ENCODE measurements at regions not wholly inside any gene's neighbourhood (a gene's known extent, or its start where the extent isn't known, plus 50 kb on each side); places are given as distances from the start of the nearest gene placed in this dataset.
A peak's percentile ranks its signal among the peaks of the same experiment; 100 is the strongest.

DNA sequence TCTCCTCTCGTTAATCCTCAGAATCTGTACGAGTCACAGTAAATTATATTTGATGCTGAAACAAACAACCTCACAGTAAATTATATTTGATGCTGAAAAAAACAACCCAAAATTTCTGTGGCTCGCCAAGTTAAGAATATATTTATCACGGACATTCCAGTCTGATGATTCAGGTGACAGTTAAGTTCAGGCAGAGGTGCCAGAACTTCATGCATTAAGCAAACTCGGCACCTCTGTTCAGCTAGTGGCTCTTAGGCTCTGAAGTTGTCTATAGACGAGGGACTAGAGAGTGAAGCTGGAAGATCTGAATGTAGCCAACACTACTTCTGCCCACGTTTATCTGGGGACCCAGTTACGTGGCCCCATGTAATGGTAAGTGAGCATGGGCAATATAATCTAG lies 132.2 kb upstream of the AGA start:
- peak; percentile 63 for DNase-seq

DNA sequence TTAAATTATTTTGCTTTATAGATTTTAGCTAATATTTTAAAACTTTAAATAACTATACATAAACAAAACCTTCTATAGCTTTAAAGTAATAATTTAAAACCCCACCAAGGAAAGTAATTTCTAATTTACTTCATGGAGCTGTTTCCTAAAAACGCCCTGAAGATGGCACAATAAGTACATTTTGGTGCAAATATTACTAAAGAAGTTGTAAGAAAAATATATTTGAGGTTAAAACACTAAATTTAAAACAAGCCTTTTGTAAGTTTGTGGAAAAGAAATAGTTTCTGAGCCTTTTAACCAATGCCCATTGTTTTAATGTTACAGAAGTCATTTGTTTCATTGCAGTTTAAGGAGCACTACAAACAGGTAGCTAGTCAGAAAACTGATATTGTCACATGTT lies 137.4 kb upstream of the AGA start:
- DNase-seq: no peak

DNA sequence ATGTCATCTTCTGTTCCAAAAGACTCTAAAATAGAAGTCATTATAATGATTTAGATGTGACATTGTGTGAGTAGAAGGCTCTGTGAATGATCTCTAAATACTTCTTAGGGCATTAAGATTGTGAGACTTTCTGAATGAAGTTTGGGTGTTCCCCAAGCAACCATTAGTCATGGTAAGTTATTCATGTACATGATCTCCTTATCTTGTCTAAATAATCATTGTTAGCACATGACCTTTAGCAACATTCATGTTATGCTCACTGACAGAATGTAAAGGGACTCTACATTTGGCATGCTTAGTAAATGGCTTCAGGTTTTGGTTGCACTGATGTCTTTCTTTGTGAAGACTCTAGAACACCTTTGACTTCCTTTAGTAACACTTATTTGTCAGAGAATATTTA lies 140.8 kb upstream of the AGA start:
- peak; percentile 44 for DNase-seq

DNA sequence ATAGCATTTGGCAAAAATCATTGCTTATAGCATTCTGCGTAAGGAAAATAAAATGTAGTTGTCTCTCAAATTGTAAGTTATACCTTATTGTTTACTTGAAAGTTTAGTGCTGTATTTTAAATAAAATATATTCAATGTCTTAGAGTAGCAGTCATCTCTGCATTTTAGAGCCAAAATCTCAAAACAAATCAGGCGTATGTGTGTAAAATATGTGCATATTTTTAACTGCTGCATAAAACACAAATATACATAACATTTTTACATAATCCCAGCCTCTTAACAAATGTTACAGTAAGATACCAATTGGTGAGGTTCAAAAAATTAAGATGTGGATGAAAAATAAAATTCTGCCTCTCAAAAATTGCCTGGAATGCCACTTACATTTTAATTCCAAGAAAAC lies 145.8 kb upstream of the AGA start:
- no peak for DNase-seq

DNA sequence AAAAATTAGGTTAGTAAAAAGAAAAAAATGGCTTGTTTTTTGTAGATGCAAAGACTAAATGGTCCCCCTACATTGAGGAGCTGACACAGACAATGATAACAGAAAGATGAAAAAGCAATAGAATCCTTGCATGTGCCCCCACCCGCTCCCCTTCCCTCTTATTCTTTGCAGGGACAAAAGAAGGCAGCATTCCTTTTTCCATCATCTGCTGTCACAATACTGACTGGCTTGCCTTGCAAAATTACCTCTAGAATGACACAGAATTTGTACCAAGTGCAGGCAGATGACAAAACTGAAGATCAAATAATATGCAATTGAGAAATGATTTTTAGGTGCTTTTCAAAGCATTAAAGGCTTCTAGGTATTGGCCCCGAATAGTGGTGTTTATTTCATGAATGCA lies 153.1 kb upstream of the AGA start:
- DNase-seq: no peak

DNA sequence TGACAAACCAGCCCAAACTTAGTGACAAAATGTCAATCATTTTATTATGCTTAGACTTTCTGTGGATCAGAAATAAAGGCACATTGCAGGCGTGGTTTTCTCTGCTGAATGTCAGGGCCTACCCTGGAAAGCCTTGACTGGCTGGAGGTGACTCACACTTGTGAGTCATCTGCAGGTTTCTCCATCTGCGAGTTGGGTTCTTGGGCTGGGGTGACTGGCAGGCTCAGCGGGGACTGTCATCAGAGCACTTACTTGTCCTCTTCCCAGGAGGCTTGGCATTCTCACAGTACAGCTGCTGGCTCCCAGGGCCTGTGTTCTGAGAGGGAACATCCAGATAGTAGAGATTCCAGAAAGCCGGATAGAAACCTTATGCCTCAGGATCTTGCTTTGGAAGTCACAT lies 153.8 kb upstream of the AGA start:
- DNase-seq: peak; percentile 86

DNA sequence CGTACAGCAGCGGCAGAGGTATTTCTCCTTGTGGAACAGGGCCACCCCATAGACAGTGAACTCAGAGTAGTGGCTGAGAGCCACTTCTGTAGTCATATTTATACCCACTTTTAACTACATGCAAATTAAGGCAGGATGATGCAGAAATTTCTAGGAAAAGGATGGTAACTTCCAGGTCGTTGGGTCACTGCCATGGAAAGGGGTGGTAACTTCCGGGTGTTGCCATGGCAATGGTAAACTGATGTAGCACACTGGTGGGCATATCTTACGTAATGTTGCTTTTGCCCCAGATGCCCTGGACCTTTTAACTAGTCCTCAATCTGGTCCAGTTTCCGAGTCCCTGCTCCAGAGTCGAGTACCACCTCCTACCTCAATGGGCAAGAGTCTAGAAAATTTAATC lies 154.8 kb upstream of the AGA start:
- DNase-seq: no peak

DNA sequence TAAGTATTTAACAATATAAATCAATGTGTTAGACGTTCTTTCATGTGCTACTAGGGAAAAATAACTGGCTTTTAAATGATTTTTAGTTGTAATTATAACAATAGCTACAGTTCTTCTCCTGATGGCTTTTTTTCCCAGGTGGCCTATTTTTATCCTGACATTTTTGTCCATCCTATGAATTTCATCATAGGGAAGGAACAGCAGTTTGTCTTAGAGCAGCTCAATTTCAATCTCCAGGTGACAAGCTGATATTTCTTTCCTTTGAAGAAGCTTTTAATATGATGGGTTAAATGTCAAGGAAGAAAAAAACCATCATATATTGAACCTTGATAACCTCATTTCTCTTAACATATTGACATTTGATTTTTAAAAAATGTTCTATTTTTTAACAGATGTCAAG lies 163.0 kb upstream of the AGA start:
- DNase-seq: no peak

DNA sequence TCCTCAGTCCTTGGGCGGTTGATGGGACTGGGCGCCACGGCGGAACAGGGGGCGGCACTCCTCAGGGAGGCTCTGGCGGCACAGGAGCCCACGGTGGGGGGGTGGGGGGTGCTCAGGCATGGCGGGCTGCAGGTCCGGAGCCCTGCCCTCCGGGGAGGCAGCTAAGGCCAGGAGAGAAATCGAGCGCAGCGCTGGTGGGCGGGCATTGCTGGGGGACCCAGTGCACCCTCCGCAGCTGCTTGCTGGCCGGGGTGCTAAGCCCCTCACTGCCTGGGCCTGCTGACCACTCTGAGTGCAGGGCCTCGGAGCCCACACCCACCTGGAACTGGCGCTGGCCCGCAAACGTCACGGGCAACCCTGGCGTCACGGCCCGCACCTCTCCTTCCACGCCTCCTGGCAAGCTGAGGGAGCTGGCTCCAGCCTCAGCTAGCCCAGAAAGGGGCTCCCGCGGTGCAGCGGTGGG lies 164.9 kb upstream of the AGA start:
- no peak for DNase-seq

DNA sequence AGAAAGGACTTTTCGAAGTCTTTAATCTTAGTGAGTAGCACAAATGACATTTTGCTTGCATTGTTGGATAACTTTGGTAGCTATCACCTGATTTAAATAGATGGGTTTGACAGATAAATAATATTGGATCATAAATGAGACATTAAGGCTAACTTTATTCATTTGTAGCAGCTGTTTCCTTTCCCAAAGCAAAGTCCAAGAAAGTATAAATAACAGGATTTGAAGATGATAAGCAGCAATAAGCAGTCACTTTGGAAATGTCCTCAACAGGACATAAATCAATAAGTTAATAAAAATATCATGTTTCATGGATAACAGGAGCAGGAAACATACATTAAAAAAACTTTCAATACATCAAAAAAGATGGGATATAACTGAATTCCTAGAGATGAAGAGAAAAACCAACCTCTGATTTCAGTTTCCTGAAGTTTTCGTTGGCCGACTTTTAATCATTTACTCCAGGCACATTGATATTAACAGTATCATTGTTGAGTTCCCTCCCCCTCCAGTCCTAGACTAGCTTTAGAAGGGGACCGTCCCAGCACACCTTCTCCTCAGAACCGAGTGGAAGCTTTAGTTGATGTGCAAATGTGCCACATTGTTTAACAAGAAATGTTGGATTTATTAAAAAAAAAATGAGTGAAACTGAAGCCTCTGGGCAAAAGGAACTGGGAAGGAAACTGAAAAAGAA lies 169.9 kb upstream of the AGA start:
- DNase-seq: no peak

DNA sequence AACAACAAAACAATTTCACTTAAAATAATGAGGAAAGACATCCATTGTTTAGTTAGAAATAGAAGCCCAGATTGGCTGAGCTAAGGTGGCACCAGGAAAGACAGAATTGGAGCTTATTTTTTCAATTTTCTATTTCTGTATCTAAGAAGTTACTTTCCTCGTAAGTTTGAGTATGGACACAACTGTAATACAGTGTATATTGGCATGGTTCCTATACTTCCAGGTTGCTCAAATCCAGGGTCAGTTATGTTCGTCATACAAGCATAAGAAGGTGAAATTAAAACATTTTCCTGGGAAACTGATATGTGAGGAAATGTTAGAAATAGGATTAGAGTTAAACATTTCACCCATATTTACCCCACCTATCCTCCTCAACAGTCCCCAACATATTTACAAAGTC lies 170.4 kb upstream of the AGA start:
- DNase-seq: no peak

DNA sequence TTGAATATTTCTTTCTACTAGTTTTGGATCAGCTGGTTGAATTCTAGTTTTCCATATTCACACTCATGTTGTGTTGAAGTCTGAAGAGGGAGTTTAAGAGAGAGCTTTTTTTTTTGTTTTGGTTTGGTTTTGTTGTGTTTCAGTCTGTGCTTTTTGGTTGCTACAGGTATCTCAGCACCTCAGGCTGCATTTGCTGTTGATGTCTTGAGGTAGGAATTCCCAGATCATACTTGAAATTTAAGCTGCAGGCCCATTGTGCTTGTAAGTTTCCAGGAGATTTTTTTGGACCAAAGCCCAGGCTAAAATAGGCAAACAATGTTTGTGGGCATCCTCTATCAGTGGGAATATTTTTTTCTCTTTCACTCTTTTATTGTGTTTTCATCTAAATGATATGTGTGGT lies 190.2 kb upstream of the AGA start:
- peak; percentile 2 for DNase-seq

DNA sequence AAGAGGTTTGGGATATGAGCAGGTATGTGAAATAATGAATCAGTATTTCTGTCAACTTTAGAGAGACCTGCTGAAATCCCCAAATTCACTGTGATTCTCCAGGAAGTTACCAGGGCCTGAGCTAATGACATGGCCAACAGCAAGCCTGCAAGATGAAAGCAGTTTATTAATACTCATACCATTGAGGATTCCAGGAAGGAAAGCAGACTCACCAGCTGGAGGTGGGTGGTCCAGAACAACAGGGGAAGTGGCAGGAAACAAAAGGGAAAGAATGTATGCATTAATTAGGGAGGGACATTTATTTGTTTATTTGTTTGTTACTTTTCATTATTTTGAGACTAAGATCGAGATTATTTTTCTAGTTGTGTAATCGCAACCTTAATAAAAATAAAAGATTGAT lies 196.6 kb upstream of the AGA start:
- no peak for DNase-seq

DNA sequence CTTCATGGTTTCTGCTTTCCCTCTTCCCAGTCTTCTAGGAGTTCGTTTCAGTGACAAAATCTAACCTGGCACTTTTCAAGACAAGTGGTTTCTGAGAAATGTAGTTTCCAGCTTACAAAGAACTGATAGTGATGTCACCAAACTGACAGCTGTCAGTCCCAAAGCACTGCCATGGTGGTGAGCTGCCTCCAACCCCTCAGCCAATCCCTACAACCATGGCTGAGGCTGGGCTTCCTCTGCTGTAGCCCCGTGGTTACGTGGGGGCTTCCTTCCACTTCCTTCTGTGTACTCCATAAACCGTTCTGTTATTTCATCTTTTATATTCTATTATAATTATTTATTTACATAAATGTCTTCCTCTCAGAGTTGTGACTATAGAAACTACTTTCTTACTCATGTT lies 198.6 kb upstream of the AGA start:
- DNase-seq: no peak

DNA sequence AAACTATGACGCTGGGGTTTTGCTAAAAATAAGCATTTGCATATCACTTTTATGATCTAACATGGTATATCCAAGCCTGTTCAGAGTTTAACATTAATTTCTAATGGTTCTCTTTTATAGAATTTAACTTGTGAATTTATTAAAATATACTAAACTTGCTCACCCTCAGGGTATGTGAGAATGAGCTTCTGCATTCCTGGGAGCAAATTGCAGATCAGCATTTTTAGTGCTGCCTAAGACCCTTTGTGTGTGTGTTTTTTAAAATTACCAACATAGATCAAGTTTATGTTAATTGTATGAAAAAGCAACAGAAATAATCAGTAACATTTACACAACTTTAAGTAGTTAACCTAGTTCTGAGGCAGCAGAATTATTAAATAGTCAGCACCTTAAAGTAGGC lies 218.0 kb upstream of the AGA start:
- DNase-seq: no peak

DNA sequence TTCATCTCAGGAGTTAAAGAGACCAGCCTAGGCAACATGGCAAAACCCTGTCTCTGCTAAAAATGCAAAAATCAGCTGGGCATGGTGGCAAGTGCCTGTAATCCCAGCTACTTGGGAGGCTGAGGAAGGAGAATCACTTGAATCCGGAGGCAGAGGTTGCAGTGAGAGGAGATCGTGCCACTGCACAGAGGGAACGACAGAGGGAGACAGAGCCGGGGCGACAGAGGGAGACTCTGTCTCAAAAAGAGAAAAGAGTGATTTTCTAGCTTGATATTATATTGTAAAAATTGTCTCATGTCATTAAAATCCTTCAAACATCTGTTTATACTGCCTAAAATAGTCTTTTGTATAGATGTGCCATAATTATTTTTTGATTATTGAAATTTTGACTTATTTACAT lies 225.4 kb upstream of the AGA start:
- DNase-seq: peak; percentile 16

DNA sequence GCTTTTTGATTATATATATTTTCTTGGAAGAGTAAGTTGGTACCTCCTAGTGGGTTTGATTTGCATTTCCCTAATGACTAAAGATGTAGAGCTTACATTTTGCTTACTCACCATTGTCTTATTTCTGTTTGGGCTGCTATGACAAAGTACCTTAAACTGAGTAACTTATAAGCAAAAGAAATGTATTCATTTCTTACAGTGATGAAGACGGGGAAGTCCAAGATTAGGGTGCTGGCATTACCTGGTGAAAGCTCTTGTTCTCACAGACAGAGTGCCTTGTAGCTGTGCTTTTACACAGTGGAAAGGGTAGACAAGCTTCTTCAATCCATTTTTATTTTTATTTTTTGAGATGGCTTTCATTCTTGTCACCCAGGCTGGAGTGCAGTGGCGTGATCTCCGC lies 229.2 kb upstream of the AGA start:
- DNase-seq: no peak

DNA sequence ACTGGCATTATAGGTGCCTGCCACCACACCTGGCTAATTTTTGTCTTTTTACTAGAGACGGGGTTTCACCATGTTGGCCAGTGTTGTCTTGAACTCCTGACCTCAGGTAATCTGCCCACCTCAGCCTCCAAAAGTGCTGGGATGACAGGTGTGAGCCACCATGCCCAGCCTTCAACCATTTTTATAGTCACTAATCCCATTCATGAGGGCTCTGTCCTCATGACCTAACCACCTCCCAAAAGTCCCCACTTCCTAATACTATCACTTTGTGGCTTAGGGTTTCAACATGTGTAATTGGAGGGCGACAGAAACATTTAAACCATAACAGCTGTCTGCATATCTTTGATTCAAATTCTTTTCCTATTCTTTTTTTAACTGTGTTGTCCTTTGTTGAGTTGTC lies 229.6 kb upstream of the AGA start:
- no peak for DNase-seq

DNA sequence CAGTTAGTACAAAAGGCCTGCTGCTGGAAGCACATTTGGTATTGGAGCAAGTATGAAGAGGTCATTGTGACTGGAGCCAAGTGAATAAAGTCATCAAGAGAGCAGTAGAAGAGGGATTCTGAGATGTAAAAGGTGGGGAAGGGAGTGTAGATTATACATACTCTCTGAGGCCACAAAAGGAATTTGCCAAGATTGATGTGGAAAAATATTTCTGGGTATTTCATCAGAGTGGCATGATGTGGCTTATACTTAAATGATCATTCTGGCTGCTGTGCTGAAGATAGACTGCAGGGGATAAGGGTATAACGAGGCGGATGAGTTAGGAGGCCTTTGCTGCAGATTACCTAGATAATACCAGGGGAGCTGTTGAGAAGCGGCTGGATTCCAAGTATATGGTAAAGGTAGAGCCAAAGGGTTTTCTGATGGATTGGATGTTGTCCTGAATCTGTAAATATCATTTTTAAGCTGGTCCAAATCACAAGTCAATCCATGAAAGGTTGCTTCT lies 231.8 kb upstream of the AGA start:
- DNase-seq: peak; percentile 61

DNA sequence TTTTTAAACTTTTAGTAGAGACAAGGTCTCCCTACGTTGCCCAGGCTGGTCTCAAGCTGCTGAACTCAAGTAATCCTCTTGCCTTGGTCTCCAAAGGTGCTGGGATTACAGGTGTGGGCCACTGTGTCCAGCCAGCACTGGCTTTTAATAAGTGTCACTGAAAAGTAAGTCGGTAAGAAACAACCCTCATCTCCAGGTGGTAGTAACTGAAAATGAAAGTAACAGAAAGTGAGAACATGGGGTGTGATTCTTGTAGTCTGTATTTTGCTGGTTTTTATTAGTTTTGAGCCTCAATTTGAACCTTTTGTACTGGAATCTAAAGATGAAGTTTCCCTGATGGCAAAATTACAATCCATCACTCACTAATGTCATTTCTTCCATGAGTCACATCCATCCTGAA lies 238.1 kb upstream of the AGA start:
- no peak for DNase-seq

DNA sequence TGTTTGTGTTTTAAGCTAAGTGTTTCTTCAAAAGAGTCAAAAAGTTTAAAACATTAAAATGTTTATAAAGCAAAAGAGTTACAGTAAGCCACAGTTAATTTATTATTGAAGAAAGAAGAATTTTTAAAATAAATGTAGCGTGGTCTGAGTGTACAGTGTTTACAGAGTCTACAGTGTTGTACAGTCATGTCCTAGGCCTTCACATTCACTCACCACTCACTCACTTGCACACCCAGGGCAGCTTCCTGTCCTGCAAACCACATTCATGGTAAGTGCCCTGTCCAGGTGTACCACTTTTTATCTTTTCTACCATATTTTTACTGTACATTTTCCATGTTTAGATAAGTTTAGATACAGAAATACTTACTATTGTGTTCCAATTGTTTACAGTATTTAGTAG lies 239.7 kb upstream of the AGA start:
- DNase-seq: no peak

DNA sequence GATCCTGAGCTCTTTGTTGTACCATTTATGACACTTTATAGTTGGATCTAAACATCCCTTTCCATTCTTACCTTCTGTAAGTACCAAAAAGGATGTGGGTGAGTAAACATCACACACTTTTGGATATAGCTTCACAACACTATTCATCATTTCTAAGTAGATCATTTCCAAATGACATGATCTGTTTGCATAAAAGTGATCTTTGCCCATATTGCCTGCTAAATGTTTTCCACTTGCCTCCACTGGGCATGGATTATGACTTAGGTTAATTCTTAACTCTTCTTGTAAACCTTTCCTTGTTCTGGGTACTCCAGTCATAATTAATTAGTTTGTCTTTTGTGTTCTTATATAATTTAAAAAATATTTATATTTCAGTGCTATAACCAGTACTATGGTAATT lies 244.9 kb upstream of the AGA start:
- no peak for DNase-seq

DNA sequence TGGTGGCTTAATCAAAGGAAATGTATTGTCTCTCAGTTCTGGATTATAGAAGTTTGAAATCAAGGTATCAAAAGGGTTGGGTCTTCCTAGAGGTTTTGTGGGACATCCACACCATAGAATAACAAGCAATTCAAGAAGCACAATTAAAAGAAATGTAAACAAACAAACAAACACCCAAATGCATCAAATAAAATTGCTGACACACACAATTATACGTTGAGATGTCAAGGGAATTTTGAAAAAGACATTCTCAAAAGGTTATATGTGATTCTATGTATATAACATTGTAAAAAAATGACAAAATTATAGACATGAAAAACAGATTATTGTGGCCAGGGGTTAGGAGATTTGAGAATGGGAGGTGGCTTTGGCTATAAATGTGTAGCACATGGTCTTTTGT lies 250.7 kb upstream of the AGA start:
- DNase-seq: no peak

DNA sequence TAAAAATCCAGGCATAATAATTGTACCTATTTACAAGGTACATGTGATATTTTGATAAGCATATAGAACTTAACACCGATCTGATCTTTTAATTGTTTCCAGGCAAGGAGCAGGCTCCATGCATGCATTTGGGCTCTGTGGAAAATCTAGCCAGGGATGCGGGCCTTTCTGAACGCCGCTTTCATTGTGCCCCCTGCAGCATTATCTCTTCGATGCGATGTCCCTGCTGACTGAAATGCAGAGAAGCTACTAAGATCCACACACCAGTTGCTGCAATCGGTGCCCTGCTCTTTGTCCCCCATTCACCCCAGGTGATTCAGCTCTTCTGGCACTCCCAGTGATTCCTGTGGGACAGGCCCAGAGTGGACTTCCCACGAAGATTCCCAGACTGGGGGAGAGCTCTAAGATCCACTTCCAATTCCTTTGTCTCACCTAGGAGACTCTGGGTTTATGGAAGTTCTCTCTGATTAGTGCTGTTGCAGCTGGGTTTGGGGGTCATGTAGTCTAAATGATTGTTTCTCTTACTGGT lies 254.3 kb upstream of the AGA start:
- peak; percentile 30 for DNase-seq
